HG03139 (cell line): ENCODE measurements at regions not wholly inside any gene's neighbourhood (a gene's known extent, or its start where the extent isn't known, plus 50 kb on each side); places are given as distances from the start of the nearest gene placed in this dataset.

Source experiments
- ATAC-seq: cut with Tn5 transposase; IDR thresholded peaks from one replicate; pipeline ENCODE4 v1.9.1; 2021; ENCODE audit not compliant: unreplicated experiment

GRCh38 chr2:21676041-21676440 lies 552.3 kb downstream of the TDRD15 start:
- no peak for ATAC-seq

GRCh38 chr2:21676676-21677075 lies 552.9 kb downstream of the TDRD15 start:
- ATAC-seq: no peak

- ATAC-seq: no peak
These were observed 560.1 kb downstream of the TDRD15 start for GRCh38 chr2:21683838-21684237.

- ATAC-seq: no peak
These were observed 563.8 kb downstream of the TDRD15 start for GRCh38 chr2:21687589-21687988.

- ATAC-seq: no peak
These were observed 566.2 kb downstream of the TDRD15 start for GRCh38 chr2:21690005-21690404.

GRCh38 chr2:21693081-21693480 lies 569.3 kb downstream of the TDRD15 start:
- no peak for ATAC-seq

GRCh38 chr2:21694079-21694878 lies 570.5 kb downstream of the TDRD15 start:
- ATAC-seq: no peak

GRCh38 chr2:21696900-21697299 lies 573.1 kb downstream of the TDRD15 start:
- ATAC-seq: no peak

- no peak for ATAC-seq
These were observed 576.9 kb downstream of the TDRD15 start for GRCh38 chr2:21700644-21701043.

- ATAC-seq: no peak
These were observed 586.3 kb downstream of the TDRD15 start for GRCh38 chr2:21710031-21710430.

- no peak for ATAC-seq
These were observed 586.7 kb downstream of the TDRD15 start for GRCh38 chr2:21710496-21710895.

GRCh38 chr2:21715887-21716286 lies 592.1 kb downstream of the TDRD15 start:
- ATAC-seq: no peak

GRCh38 chr2:21727101-21727500 lies 603.3 kb downstream of the TDRD15 start:
- no peak for ATAC-seq

GRCh38 chr2:21728133-21728532 lies 604.4 kb downstream of the TDRD15 start:
- no peak for ATAC-seq

GRCh38 chr2:21730141-21730540 lies 606.4 kb downstream of the TDRD15 start:
- ATAC-seq: no peak

GRCh38 chr2:21740484-21740883 lies 616.7 kb downstream of the TDRD15 start:
- ATAC-seq: no peak

GRCh38 chr2:21746499-21746898 lies 622.7 kb downstream of the TDRD15 start:
- no peak for ATAC-seq

GRCh38 chr2:21748501-21748900 lies 624.7 kb downstream of the TDRD15 start:
- ATAC-seq: no peak

- ATAC-seq: no peak
These were observed 630.5 kb downstream of the TDRD15 start for GRCh38 chr2:21754164-21754788.

- no peak for ATAC-seq
These were observed 634.1 kb downstream of the TDRD15 start for GRCh38 chr2:21757805-21758430.

GRCh38 chr2:21759819-21760218 lies 636.1 kb downstream of the TDRD15 start:
- no peak for ATAC-seq

GRCh38 chr2:21761361-21761760 lies 637.6 kb downstream of the TDRD15 start:
- no peak for ATAC-seq
